ENCODE measurements at regions not wholly inside any gene's neighbourhood (a gene's known extent, or its start where the extent isn't known, plus 50 kb on each side); places are given as distances from the start of the nearest gene placed in this dataset.

DNA sequence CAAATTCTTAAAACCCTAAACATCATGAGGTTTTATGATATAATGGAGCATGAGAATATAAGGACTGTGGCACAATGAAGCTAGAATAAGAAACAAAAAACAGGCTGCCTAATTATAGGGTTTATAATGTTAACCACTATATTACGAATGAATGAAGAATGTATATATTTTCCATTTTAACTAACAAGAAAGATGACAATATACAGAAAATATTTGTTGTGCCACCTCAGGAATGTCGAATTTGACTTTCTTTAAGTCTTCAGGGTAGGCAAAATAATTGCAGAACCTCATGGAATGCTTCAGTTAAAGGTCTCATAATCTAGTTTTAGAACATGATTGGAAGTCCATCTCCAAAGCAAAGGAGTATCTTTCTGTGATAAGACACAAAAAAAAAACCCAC is 282.9 kb upstream of the SLC8A1 start:
- Mint-ChIP-seq H3K27ac (no peak overlapping the region), H3K9me3 (peaks cover 0 to 4% of the 10 kb centered on the region in 2 donors), H3K36me3 (ENCODE audit: insufficient read depth) (no peaks in the 10 kb centered on the region), H3K4me1 (ENCODE audit: low read depth in 2 of 2) (no peaks in the 10 kb centered on the region), H3K27me3 (no peaks in the 10 kb centered on the region), H3K4me3 (no peak overlapping the region)
- no peak for ATAC-seq (replicated peaks)
- DNase-seq, result no peak

DNA sequence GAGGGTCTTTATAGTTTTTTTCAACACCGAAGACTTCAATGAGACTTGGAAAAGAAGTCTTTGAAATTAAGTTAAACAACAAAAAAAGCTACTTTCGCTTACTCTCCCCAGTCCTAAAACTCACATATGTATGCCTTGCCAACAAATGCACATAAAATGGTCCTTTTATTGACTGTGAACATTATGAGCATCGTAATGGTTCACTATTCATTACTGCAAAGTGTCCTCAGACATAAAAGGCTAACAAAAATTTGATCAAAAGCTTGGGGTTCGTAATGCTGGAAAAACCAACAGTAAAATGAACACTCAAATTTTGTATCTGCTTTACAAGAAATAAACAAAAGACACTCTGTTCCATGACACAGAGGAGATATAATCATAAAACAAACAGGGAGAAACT is 285.3 kb upstream of the SLC8A1 start:
- DNase-seq, result no peak
- no peaks in the 10 kb centered on the region for H3K4me1 Mint-ChIP-seq (ENCODE audit: low read depth in 2 of 2)
- H3K4me3 Mint-ChIP-seq, result no peak overlapping the region

DNA sequence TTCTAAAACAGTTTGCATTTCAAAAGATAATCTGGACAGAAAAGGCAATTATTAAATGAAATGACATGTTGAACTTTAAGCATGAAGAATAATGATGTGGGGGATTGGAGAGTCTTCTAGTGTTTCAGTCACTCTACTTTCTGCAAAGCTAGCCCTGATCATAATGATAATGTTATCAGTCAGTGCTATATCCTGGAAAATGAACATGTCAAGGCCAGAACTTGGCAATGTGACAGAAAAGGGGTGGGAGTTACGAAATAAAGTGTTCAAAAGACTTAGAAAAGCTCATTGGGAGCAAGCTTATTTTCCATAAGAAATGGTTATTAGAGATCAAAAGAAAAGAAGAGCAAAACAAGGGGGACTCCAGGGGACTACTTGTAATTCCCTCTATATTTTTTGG is 288.5 kb upstream of the SLC8A1 start:
- Mint-ChIP-seq H3K27me3 (no peaks in the 10 kb centered on the region), H3K27ac (no peak overlapping the region), H3K36me3 (ENCODE audit: insufficient read depth) (no peaks in the 10 kb centered on the region), H3K9me3 (peaks cover 0 to 6% of the 10 kb centered on the region in 2 donors), H3K4me3 (no peak overlapping the region), H3K4me1 (ENCODE audit: low read depth in 2 of 2) (no peaks in the 10 kb centered on the region)
- DNase-seq, result no peak
- ATAC-seq (replicated peaks), result no peak

More for the DNA sequence above, 285.3 kb upstream of the SLC8A1 start:
- H3K27me3 Mint-ChIP-seq, result no peaks in the 10 kb centered on the region
- no peak for ATAC-seq (replicated peaks)
- no peaks in the 10 kb centered on the region for H3K36me3 Mint-ChIP-seq (ENCODE audit: insufficient read depth)
- H3K27ac Mint-ChIP-seq, result no peak overlapping the region
- H3K9me3 Mint-ChIP-seq, result peaks cover 0 to 4% of the 10 kb centered on the region in 2 donors

DNA sequence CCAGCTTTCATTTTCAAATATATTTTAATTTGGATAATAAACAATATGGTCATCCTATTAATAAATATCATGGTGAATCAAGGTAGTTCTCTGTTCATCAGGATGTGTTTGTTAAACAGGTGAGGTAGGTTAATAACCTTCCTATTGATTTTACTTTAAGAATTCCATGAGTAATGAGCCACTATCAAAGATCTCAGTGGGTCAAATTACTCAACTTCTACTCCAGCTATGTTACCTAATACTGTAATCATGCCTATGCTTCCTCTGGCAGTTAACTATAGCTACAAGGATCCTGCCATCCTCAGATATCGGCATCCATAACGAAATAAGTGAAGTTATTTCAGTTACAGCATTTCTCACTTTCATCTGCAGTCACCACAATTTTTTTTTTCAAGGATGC is 289.6 kb upstream of the SLC8A1 start:
- Mint-ChIP-seq H3K27ac (no peak overlapping the region), H3K36me3 (ENCODE audit: insufficient read depth) (no peaks in the 10 kb centered on the region), H3K4me1 (ENCODE audit: low read depth in 2 of 2) (no peaks in the 10 kb centered on the region), H3K4me3 (no peak overlapping the region), H3K9me3 (peaks cover 0 to 6% of the 10 kb centered on the region in 2 donors), H3K27me3 (no peaks in the 10 kb centered on the region)
- DNase-seq, result no peak
- no peak for ATAC-seq (replicated peaks)

GRCh38 chr2:40746191-40746590 is 294.3 kb upstream of the SLC8A1 start:
- no peaks in the 10 kb centered on the region for H3K4me1 Mint-ChIP-seq (ENCODE audit: low read depth in 2 of 2)
- ATAC-seq (replicated peaks) (no peak), DNase-seq (no peak)
- no peaks in the 10 kb centered on the region for H3K36me3 Mint-ChIP-seq (ENCODE audit: insufficient read depth)
- H3K27me3 Mint-ChIP-seq, result no peaks in the 10 kb centered on the region
- H3K9me3 Mint-ChIP-seq, result peaks cover 0 to 2% of the 10 kb centered on the region in 2 donors
- no peak overlapping the region for H3K4me3 Mint-ChIP-seq
- H3K27ac Mint-ChIP-seq, result no peak overlapping the region

GRCh38 chr2:40751981-40752380 is 300.1 kb upstream of the SLC8A1 start:
- Mint-ChIP-seq H3K36me3 (ENCODE audit: insufficient read depth) (no peaks in the 10 kb centered on the region), H3K4me1 (ENCODE audit: low read depth in 2 of 2) (no peaks in the 10 kb centered on the region), H3K27me3 (no peaks in the 10 kb centered on the region), H3K4me3 (no peak overlapping the region), H3K27ac (no peak overlapping the region), H3K9me3 (no peaks in the 10 kb centered on the region)
- DNase-seq (no peak), ATAC-seq (replicated peaks) (no peak)

- DNase-seq (no peak), ATAC-seq (replicated peaks) (no peak)
- Mint-ChIP-seq H3K27me3 (no peaks in the 10 kb centered on the region), H3K4me3 (no peak overlapping the region), H3K36me3 (ENCODE audit: insufficient read depth) (no peaks in the 10 kb centered on the region), H3K4me1 (ENCODE audit: low read depth in 2 of 2) (no peaks in the 10 kb centered on the region), H3K27ac (no peak overlapping the region), H3K9me3 (no peaks in the 10 kb centered on the region)
Observed at GRCh38 chr2:40752796-40753195, 300.9 kb upstream of the SLC8A1 start.

GRCh38 chr2:40754912-40755311 is 303.0 kb upstream of the SLC8A1 start:
- Mint-ChIP-seq H3K36me3 (ENCODE audit: insufficient read depth) (no peaks in the 10 kb centered on the region), H3K4me3 (no peak overlapping the region), H3K9me3 (no peaks in the 10 kb centered on the region), H3K4me1 (ENCODE audit: low read depth in 2 of 2) (no peaks in the 10 kb centered on the region), H3K27ac (no peak overlapping the region), H3K27me3 (no peaks in the 10 kb centered on the region)
- DNase-seq, result no peak
- no peak for ATAC-seq (replicated peaks)

- ATAC-seq (replicated peaks), result no peak
- no peak overlapping the region for H3K27ac Mint-ChIP-seq
- H3K9me3 Mint-ChIP-seq, result no peaks in the 10 kb centered on the region
- H3K27me3 Mint-ChIP-seq, result no peaks in the 10 kb centered on the region
- no peaks in the 10 kb centered on the region for H3K36me3 Mint-ChIP-seq (ENCODE audit: insufficient read depth)
- no peak for DNase-seq
- H3K4me3 Mint-ChIP-seq, result no peak overlapping the region
- no peaks in the 10 kb centered on the region for H3K4me1 Mint-ChIP-seq (ENCODE audit: low read depth in 2 of 2)
Observed at GRCh38 chr2:40758401-40759155, 306.7 kb upstream of the SLC8A1 start.

- Mint-ChIP-seq H3K27ac (no peak overlapping the region), H3K27me3 (no peaks in the 10 kb centered on the region), H3K4me3 (no peak overlapping the region), H3K9me3 (no peaks in the 10 kb centered on the region), H3K36me3 (ENCODE audit: insufficient read depth) (no peaks in the 10 kb centered on the region), H3K4me1 (ENCODE audit: low read depth in 2 of 2) (no peaks in the 10 kb centered on the region)
- no peak for DNase-seq
- no peak for ATAC-seq (replicated peaks)
Observed at GRCh38 chr2:40760071-40760666, 308.3 kb upstream of the SLC8A1 start.

DNA sequence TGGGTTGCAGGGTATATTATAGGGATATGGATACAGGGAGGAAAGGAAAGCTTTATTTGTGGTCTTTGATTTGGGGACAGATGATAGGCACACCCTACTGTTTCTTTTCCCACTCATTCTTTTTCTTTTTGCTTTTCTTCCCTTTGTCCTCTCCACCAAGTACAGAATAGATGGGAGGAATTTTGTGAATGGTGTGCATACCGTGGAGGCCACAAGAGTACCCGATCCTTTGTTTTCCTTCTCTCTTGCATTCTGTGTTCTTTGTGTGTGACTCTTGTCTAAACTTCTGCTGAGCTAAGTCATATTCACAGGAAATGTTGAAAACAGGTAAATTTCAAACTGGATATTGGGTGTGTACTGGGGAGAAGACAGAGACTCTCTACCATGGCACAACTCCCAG is 321.4 kb upstream of the SLC8A1 start:
- Mint-ChIP-seq H3K4me1 (ENCODE audit: low read depth in 2 of 2) (no peaks in the 10 kb centered on the region), H3K36me3 (ENCODE audit: insufficient read depth) (no peaks in the 10 kb centered on the region), H3K27ac (no peak overlapping the region), H3K9me3 (peaks cover 0 to 10% of the 10 kb centered on the region in 2 donors), H3K4me3 (no peak overlapping the region), H3K27me3 (no peaks in the 10 kb centered on the region)
- ATAC-seq (replicated peaks) (no peak), DNase-seq (no peak)

DNA sequence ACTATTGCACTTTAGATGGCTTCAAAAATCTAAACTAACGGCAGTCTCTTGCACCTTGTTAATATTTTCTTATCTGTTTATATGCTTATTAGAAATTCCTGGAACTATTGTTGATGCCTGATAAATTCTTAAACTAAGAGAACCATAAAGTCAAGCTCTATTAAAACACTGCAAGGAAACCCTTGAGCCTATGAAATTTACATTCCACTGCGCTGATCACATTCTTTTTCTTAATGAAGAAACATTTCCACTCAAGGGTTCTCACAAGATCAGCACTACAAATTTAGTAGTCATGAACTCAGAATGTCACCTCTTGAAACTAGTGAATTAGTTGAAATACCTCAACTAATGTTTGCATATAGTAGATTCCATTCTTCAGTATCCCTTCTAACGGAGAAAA is 331.8 kb upstream of the SLC8A1 start:
- no peak for DNase-seq
- Mint-ChIP-seq H3K4me1 (ENCODE audit: low read depth in 2 of 2) (no peaks in the 10 kb centered on the region), H3K27me3 (no peaks in the 10 kb centered on the region), H3K4me3 (no peak overlapping the region), H3K9me3 (peaks cover 3 to 12% of the 10 kb centered on the region in 2 donors), H3K36me3 (ENCODE audit: insufficient read depth) (no peaks in the 10 kb centered on the region), H3K27ac (no peak overlapping the region)
- no peak for ATAC-seq (replicated peaks)

DNA sequence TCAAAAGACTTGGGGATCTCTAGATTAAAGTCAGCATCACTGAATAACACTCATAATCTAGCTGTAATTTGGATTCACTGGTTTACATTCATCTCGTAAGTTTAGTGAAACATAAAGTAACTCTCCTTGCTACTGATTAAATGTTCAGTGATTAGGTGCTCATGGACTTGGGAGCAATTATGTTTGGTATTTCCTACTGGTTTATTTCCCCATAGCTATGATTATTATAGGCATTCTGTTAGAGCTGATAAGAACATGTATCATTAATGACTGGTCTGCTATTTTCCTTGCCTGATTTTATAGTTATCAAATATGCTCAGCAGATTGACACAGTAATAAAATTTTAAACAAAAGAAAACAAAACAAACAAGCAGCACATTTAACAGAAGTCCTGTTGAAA is 334.7 kb upstream of the SLC8A1 start:
- no peak for DNase-seq
- Mint-ChIP-seq H3K9me3 (peaks cover 3 to 7% of the 10 kb centered on the region in 2 donors), H3K4me3 (no peak overlapping the region), H3K27ac (no peak overlapping the region), H3K4me1 (ENCODE audit: low read depth in 2 of 2) (no peaks in the 10 kb centered on the region), H3K27me3 (no peaks in the 10 kb centered on the region), H3K36me3 (ENCODE audit: insufficient read depth) (no peaks in the 10 kb centered on the region)
- ATAC-seq (replicated peaks), result no peak

DNA sequence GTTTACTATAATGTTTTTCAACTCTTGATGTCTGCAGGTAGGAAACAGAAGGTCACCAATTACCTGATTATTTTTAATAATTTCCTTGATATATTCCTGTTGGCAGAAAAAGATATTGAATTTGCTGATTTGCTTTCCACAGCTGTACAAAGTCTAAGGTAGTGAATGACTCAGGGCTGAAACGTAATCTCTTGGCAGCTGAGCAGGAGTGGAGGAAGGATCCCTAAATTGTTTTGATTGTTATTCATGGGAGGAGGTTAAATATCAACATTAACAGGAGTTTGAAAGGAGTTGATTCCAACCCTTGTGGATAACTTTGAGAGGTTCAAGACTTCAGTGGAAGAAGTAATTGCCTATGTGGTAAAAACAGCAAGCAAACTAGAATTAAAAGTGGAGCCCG is 345.2 kb upstream of the SLC8A1 start:
- no peaks in the 10 kb centered on the region for H3K4me1 Mint-ChIP-seq (ENCODE audit: low read depth in 2 of 2)
- no peak for ATAC-seq (replicated peaks)
- no peak overlapping the region for H3K4me3 Mint-ChIP-seq
- no peak overlapping the region for H3K27ac Mint-ChIP-seq
- no peak for DNase-seq
- H3K36me3 Mint-ChIP-seq (ENCODE audit: insufficient read depth), result no peaks in the 10 kb centered on the region
- no peaks in the 10 kb centered on the region for H3K27me3 Mint-ChIP-seq
- peaks cover 0 to 5% of the 10 kb centered on the region in 2 donors for H3K9me3 Mint-ChIP-seq

Measured in effector memory CD8-positive, alpha-beta T cell (primary cell).